NB4 (cell line): ENCODE measurements at regions not wholly inside any gene's neighbourhood (a gene's known extent, or its start where the extent isn't known, plus 50 kb on each side); places are given as distances from the start of the nearest gene placed in this dataset.
"Not testable (repeated sequence)": the region's sequence is repeated elsewhere in the genome, so short reads cannot be mapped to it uniquely, and the experiment has no call there.

Experiments used
- DNase-seq: peaks from one replicate; pipeline ENCODE4 v3.0.0; 2010; ENCODE audit warnings: low read depth
- H3K4me3 ChIP-seq: one replicate; pipeline ENCODE4 v1.5.1; 2011; ENCODE audit warnings: mild to moderate bottlenecking, low read depth, low read length, moderate library complexity
- CTCF ChIP-seq: IDR thresholded peaks from one replicate; pipeline ENCODE4 v1.5.1; 2012; ENCODE audit warnings: low read depth, low read length
- MAX ChIP-seq: IDR thresholded peaks from 2 replicates; pipeline ENCODE4 v1.6.1; 2011; ENCODE audit warnings: low read depth, low read length
- MYC ChIP-seq: IDR thresholded peaks from 2 replicates; pipeline ENCODE4 v1.6.1; 2011; ENCODE audit warnings: low read depth, low read length
- POLR2A ChIP-seq: IDR thresholded peaks from 2 replicates; pipeline ENCODE4 v1.6.1; 2011; ENCODE audit warnings: mild to moderate bottlenecking; ENCODE audit not compliant: insufficient read length; ENCODE audit errors: extremely low read depth

DNA sequence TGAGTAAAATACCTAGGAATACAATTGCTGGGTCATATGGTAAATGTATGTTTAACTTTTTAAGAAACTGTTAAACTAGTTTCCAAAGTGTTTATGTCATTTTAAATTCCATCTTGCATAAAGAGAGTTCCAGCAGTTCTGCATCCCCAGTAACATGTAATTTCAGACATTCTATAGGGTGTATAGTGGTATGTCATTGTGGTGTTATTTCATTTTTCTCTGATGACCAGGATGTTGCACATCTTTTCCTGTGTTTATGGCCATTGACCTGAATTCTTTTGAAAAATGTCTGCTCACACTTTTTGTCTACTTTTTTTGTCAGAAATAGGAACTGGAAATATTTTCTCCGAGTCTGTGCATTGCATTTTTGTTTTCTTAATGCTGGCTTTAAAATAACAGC, 128.9 kb downstream of the TMEM200A start:
- H3K4me3 ChIP-seq = no peak overlapping the region
- no peak for TF ChIP-seq POLR2A
- no peak for TF ChIP-seq CTCF
- TF ChIP-seq MYC = no peak
- DNase-seq = no peak

DNA sequence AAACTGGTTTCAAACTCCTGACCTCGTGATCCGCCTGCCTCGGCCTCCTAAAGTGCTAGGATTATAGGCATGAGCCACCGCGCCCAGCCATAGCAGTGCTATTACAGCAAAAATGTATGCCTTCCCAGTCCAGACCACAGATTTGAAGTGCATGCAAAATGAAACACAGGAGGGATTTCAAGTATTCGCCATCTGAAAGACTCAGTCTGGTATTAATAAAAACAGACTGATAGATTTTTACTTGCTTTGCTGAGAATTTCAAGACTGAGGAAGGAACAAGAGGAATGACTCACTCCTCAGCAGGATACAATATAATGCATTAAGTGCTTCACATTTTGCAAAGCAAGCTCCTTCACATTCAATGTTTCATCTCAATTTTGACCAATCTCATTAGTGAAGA, 134.9 kb downstream of the TMEM200A start:
- no peak overlapping the region for H3K4me3 ChIP-seq
- TF ChIP-seq CTCF = no peak
- TF ChIP-seq MAX = no peak
- TF ChIP-seq POLR2A = no peak
- TF ChIP-seq MYC = no peak
- DNase-seq = no peak

DNA sequence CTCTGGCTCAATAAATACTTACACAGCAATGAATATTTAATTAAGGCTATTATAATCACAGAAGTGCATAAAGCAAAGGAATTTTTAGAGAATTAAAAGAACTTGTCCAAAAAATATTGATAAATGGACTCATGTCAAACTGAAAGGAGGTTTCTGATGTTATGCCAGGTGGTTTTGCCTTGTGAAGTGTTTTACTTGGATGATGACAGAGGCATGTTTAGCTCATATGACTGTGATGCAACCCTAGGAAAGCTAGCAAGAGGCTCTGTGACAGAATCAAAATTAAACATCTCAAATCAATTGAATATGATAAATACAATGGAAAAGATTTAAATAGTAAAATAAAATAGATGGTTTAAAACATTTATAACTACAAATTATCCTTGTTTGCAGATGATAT, 137.3 kb downstream of the TMEM200A start:
- TF ChIP-seq MAX (no peak), MYC (no peak), POLR2A (no peak), CTCF (no peak)
- DNase-seq = no peak
- H3K4me3 ChIP-seq = no peak overlapping the region

DNA sequence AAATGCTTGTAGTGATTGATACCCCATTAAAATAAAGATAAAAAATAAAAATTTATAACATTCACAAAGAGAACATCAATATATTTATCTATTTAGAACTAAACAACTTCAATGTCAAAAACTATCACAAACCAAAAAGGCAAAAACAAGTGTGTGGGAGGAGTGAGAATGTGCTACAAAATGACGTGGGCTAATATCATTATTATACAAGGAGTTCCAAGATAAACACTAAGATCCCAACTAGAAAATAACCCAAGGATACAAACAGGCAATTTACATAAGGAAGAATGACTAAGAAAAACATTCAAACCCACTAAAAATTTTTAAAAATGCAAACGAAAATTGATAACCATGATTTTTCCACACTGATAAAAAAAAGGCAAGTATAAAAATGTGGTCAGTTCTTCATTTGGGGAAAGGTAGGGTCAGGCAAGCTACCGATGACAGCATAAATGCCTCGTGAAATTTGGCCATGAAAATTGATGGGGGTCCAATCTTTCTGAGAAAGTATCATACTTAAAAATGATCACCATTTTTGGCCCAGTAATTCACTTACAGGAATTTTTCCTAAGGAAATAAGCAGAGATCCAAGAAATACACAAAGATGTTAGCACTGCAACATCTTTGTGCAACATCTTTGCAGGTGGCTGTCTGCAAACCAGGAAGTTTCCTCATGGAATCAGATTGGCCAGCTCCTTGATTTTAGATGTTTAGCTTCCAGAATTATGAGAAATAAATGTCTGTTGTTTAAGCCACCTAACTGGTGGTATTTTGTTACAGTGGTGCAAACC, 140.2 kb downstream of the TMEM200A start:
- DNase-seq = no peak
- TF ChIP-seq POLR2A (no peak), MYC (no peak), MAX (no peak), CTCF (no peak)
- no peak overlapping the region for H3K4me3 ChIP-seq

- not testable (repeated sequence) for DNase-seq, H3K4me3 ChIP-seq
These were observed 141.3 kb downstream of the TMEM200A start for GRCh38 chr6:130507005-130507665.

GRCh38 chr6:130507666-130508028, 141.8 kb downstream of the TMEM200A start:
- no peak overlapping the region for H3K4me3 ChIP-seq
- no peak for DNase-seq
- TF ChIP-seq CTCF (no peak), MYC (no peak), MAX (no peak), POLR2A (no peak)
